ENCODE measurements at regions not wholly inside any gene's neighbourhood (a gene's known extent, or its start where the extent isn't known, plus 50 kb on each side); places are given as distances from the start of the nearest gene placed in this dataset.
"Not testable (repeated sequence)": the region's sequence is repeated elsewhere in the genome, so short reads cannot be mapped to it uniquely, and the experiment has no call there.

DNA sequence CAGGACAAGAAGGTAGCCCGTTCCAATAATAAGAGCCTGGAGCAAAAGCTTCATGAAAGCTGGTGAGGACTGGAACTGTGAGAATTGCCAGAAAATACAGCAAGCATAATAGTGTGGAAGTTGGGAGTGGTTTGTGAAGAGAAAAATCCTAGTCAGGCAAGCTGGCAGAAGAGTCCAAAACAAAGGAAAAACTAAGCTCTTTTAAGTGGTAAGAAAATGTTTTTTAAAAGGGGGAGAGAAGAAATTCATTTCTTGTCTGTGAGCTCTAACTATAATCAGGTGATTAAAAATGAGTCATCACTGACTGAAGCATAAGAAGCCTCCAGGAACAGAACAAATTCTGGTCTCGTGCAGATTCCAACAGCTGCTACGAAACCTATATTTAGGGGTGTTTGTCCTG lies 102.6 kb downstream of the CAAP1 start:
- Histone ChIP-seq H2AFZ (ENCODE audit: low read length) (no peak overlapping the region), H3K9me3 (ENCODE audit: low read depth, low read length) (no peaks in the 10 kb centered on the region), H3K4me1 (ENCODE audit: insufficient read depth, low read length) (no peaks in the 10 kb centered on the region), H3K4me3 (ENCODE audit: insufficient read depth, low read length) (no peak overlapping the region), H3K79me2 (ENCODE audit: insufficient read depth, low read length) (no peaks in the 10 kb centered on the region), H3K27ac (ENCODE audit: low read depth, low read length) (no peak overlapping the region), H3K36me3 (ENCODE audit: insufficient read depth, low read length) (no peaks in the 10 kb centered on the region), H4K20me1 (ENCODE audit: insufficient read depth, low read length) (no peaks in the 10 kb centered on the region), H3K4me2 (ENCODE audit: insufficient read depth, low read length) (no peak overlapping the region), H3K27me3 (ENCODE audit: insufficient read depth, low read length) (no peaks in the 10 kb centered on the region)
- peak; percentile 8 for DNase-seq (ENCODE audit: insufficient read length, low spot score, missing footprints)
- TF ChIP-seq, protein P1, sequence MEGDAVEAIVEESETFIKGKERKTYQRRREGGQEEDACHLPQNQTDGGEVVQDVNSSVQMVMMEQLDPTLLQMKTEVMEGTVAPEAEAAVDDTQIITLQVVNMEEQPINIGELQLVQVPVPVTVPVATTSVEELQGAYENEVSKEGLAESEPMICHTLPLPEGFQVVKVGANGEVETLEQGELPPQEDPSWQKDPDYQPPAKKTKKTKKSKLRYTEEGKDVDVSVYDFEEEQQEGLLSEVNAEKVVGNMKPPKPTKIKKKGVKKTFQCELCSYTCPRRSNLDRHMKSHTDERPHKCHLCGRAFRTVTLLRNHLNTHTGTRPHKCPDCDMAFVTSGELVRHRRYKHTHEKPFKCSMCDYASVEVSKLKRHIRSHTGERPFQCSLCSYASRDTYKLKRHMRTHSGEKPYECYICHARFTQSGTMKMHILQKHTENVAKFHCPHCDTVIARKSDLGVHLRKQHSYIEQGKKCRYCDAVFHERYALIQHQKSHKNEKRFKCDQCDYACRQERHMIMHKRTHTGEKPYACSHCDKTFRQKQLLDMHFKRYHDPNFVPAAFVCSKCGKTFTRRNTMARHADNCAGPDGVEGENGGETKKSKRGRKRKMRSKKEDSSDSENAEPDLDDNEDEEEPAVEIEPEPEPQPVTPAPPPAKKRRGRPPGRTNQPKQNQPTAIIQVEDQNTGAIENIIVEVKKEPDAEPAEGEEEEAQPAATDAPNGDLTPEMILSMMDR (IDR thresholded peaks at IDR 0.05; ENCODE audit: extremely low read depth, low read depth, low read length), result no peak

DNA sequence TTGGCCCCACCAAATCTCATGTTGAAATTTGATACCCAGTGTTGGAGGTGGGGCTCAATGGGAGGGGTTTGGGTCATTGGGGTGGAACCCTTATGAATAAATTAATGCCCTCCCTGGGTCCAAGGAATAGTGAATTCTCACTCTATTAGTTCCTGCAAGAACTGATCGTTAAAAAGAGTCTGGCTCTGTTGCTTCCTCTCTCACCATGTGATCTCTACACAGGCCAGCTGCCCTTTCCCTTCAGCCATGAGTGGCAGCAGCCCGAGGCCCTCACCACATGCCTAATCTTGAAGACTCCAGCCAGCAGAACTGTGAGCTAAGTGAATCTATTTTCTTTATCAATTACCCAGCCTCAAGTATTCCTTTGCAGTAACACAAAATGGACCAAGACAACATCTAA lies 106.0 kb downstream of the CAAP1 start:
- Histone ChIP-seq H3K27ac (ENCODE audit: low read depth, low read length) (no peak overlapping the region), H3K9me3 (ENCODE audit: low read depth, low read length) (no peaks in the 10 kb centered on the region), H3K36me3 (ENCODE audit: insufficient read depth, low read length) (no peaks in the 10 kb centered on the region), H3K79me2 (ENCODE audit: insufficient read depth, low read length) (no peaks in the 10 kb centered on the region), H3K4me3 (ENCODE audit: insufficient read depth, low read length) (no peak overlapping the region), H3K4me2 (ENCODE audit: insufficient read depth, low read length) (no peak overlapping the region), H2AFZ (ENCODE audit: low read length) (no peak overlapping the region), H3K27me3 (ENCODE audit: insufficient read depth, low read length) (peaks cover 3% of the 10 kb centered on the region), H4K20me1 (ENCODE audit: insufficient read depth, low read length) (no peaks in the 10 kb centered on the region), H3K4me1 (ENCODE audit: insufficient read depth, low read length) (no peaks in the 10 kb centered on the region)
- DNase-seq (ENCODE audit: insufficient read length, low spot score, missing footprints), result no peak
- TF ChIP-seq, protein P1 (IDR thresholded peaks at IDR 0.05; ENCODE audit: extremely low read depth, low read depth, low read length), result no peak

DNA sequence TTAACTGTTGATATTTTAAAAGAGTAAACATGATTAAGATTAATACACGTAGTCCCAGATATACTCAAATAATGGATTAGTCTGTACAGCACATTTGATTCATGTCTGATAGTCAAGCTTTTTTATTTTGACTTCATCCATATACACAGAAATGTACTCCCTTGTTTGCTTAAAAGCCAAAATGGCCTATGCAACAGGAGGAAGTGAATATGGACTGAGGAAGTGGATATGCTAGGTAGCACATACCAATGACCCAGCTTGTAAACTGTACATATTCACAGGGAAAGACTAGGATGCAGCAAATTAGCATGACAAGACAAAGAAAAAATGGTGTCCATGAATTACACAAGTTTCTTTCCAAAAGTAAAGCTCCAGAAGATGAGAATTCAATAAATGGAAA lies 109.7 kb downstream of the CAAP1 start:
- no peak overlapping the region for H3K4me3 ChIP-seq (ENCODE audit: insufficient read depth, low read length)
- no peaks in the 10 kb centered on the region for H3K36me3 ChIP-seq (ENCODE audit: insufficient read depth, low read length)

DNA sequence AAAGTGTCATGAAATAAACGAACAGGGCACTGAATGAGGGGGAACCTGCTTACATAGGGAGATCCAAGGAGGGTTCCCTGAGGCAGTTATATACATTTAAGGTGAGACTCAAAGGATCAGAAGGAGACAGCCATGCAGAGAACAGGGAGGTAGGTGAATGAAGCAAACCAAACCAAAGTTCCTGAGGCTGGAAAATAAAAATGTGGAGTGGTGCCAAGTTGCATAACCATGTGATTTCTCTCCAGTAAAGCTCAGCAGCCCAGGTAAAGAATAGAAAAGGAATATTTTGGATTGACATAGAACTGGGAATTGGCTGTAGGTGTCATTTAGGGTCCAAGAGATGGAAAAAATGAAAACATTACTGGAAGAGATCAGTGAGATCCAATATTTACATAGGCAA lies 110.7 kb downstream of the CAAP1 start:
- Histone ChIP-seq H3K4me2 (ENCODE audit: insufficient read depth, low read length) (no peak overlapping the region), H3K27me3 (ENCODE audit: insufficient read depth, low read length) (peaks cover 3% of the 10 kb centered on the region), H2AFZ (ENCODE audit: low read length) (no peak overlapping the region), H4K20me1 (ENCODE audit: insufficient read depth, low read length) (no peaks in the 10 kb centered on the region), H3K4me1 (ENCODE audit: insufficient read depth, low read length) (no peaks in the 10 kb centered on the region), H3K27ac (ENCODE audit: low read depth, low read length) (no peak overlapping the region), H3K4me3 (ENCODE audit: insufficient read depth, low read length) (no peak overlapping the region), H3K9me3 (ENCODE audit: low read depth, low read length) (no peaks in the 10 kb centered on the region), H3K36me3 (ENCODE audit: insufficient read depth, low read length) (no peaks in the 10 kb centered on the region), H3K79me2 (ENCODE audit: insufficient read depth, low read length) (no peaks in the 10 kb centered on the region)
- no peak for DNase-seq (ENCODE audit: insufficient read length, low spot score, missing footprints)
- TF ChIP-seq, protein P1 (IDR thresholded peaks at IDR 0.05; ENCODE audit: extremely low read depth, low read depth, low read length), result no peak

More for the DNA sequence above, 109.7 kb downstream of the CAAP1 start:
- Histone ChIP-seq H3K9me3 (ENCODE audit: low read depth, low read length) (no peaks in the 10 kb centered on the region), H3K4me1 (ENCODE audit: insufficient read depth, low read length) (no peaks in the 10 kb centered on the region), H3K4me2 (ENCODE audit: insufficient read depth, low read length) (no peak overlapping the region), H4K20me1 (ENCODE audit: insufficient read depth, low read length) (no peaks in the 10 kb centered on the region), H3K79me2 (ENCODE audit: insufficient read depth, low read length) (no peaks in the 10 kb centered on the region), H3K27me3 (ENCODE audit: insufficient read depth, low read length) (peaks cover 3% of the 10 kb centered on the region), H3K27ac (ENCODE audit: low read depth, low read length) (no peak overlapping the region), H2AFZ (ENCODE audit: low read length) (no peak overlapping the region)
- TF ChIP-seq, protein P1 (IDR thresholded peaks at IDR 0.05; ENCODE audit: extremely low read depth, low read depth, low read length), result no peak
- DNase-seq (ENCODE audit: insufficient read length, low spot score, missing footprints), result peak; percentile 21

DNA sequence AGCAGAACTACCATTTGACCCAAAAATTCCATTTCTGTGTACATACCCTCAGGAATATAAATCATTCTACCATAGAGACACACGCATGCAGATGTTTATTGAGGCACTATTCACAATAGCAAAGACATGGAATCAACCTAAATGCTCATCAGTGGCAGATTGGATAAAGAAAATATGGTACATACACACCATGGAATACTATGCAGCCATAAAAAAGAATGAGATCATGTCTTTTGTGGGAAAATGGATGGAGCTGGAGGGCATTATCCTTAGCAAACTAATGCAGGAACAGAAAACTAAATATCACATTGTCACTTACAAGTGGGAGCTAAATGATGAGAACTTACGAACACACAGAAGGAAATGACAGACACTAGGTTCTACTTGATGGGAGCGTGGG lies 112.3 kb downstream of the CAAP1 start:
- H3K27me3 ChIP-seq (ENCODE audit: insufficient read depth, low read length); H4K20me1 ChIP-seq (ENCODE audit: insufficient read depth, low read length); H3K4me3 ChIP-seq (ENCODE audit: insufficient read depth, low read length); H3K79me2 ChIP-seq (ENCODE audit: insufficient read depth, low read length); H3K36me3 ChIP-seq (ENCODE audit: insufficient read depth, low read length); H2AFZ ChIP-seq (ENCODE audit: low read length); DNase-seq (ENCODE audit: insufficient read length, low spot score, missing footprints); H3K4me1 ChIP-seq (ENCODE audit: insufficient read depth, low read length); H3K27ac ChIP-seq (ENCODE audit: low read depth, low read length); H3K9me3 ChIP-seq (ENCODE audit: low read depth, low read length); H3K4me2 ChIP-seq (ENCODE audit: insufficient read depth, low read length): not testable (repeated sequence)

Data from osteoblast (primary cell).